ENCODE measurements at regions not wholly inside any gene's neighbourhood (a gene's known extent, or its start where the extent isn't known, plus 50 kb on each side); places are given as distances from the start of the nearest gene placed in this dataset.

DNA sequence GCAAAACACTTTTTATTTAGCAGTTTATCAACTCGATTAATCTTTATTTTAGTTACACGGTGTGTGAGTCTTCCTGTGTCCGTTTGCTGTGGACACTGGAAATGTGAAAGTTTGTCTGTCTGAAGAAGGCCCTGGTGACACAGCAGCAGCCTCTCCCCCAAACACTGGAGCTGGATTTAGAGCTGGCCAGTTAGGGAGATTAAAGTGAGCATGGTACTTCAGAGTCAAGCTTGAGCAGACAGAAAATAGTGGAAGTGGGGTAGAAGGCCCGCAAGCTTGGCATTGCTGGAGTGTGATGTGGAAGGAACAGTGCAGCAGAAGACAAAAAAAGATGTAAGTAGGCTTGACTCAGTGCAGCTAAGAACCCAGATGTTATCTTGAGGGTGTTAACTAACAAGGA is 85.9 kb downstream of the POM121L12 start:
- TF ChIP-seq, protein P1, sequence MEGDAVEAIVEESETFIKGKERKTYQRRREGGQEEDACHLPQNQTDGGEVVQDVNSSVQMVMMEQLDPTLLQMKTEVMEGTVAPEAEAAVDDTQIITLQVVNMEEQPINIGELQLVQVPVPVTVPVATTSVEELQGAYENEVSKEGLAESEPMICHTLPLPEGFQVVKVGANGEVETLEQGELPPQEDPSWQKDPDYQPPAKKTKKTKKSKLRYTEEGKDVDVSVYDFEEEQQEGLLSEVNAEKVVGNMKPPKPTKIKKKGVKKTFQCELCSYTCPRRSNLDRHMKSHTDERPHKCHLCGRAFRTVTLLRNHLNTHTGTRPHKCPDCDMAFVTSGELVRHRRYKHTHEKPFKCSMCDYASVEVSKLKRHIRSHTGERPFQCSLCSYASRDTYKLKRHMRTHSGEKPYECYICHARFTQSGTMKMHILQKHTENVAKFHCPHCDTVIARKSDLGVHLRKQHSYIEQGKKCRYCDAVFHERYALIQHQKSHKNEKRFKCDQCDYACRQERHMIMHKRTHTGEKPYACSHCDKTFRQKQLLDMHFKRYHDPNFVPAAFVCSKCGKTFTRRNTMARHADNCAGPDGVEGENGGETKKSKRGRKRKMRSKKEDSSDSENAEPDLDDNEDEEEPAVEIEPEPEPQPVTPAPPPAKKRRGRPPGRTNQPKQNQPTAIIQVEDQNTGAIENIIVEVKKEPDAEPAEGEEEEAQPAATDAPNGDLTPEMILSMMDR (IDR thresholded peaks at IDR 0.05) = no peak
- TF ChIP-seq POLR2A (IDR thresholded peaks at IDR 0.05) (no peak), POLR2AphosphoS5 (IDR thresholded peaks at IDR 0.05) (no peak), EP300 (IDR thresholded peaks at IDR 0.05) (no peak)

Data from stomach (tissue), 4 donors.